ENCODE measurements at regions not wholly inside any gene's neighbourhood (a gene's known extent, or its start where the extent isn't known, plus 50 kb on each side); places are given as distances from the start of the nearest gene placed in this dataset.

DNA sequence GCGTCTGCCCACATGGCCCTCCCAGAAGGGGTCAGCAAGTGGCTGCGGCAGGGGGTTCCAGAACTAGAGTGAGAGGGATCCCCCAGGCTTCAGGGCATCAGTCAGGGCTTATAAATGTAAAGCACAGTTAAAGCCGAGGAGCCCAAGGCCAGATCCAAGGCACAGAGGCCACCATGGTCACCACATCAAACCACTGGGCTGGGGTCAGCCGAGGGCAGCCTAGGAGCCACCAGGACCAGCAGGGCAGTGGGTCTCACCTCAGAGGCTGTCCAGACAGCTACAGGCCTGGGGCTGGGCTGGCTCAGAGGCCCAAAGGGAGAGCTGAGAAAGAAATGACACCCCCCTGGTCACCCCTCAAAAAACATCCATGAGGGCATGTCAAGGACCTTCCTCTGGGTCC is 188.5 kb downstream of the INHBB start:
- Histone ChIP-seq H3K9ac (ENCODE audit: low read length) (no peak overlapping the region), H3K9me3 (replicated peaks; ENCODE audit: insufficient read depth, low read length) (no peaks in the 10 kb centered on the region), H4K20me1 (ENCODE audit: insufficient read depth, low read length) (no peaks in the 10 kb centered on the region), H3K9me2 (replicated peaks; ENCODE audit: insufficient read depth, low read length) (no peaks in the 10 kb centered on the region), H3F3A (ENCODE audit: insufficient read depth, low read length) (no peaks in the 10 kb centered on the region), H3K4me3 (ENCODE audit: low read length) (no peak overlapping the region), H3K79me2 (ENCODE audit: low read length) (no peaks in the 10 kb centered on the region), H3K27ac (ENCODE audit: low read length) (no peak overlapping the region), H3K4me2 (ENCODE audit: low read depth, low read length) (no peak overlapping the region), H3K36me3 (replicated peaks; ENCODE audit: insufficient read depth, low read length) (no peaks in the 10 kb centered on the region), H3K27me3 (replicated peaks; ENCODE audit: insufficient read depth, low read length) (peaks cover 14% of the 10 kb centered on the region; the same call in 1 of the 2 replicates), H3K4me1 (ENCODE audit: low read length) (no peaks in the 10 kb centered on the region), H2AFZ (ENCODE audit: low read length) (no peak overlapping the region)
- DNase-seq: no peak
- TF ChIP-seq EZH2phosphoT487 (IDR thresholded peaks at IDR 0.05; ENCODE audit: low read length): no peak

DNA sequence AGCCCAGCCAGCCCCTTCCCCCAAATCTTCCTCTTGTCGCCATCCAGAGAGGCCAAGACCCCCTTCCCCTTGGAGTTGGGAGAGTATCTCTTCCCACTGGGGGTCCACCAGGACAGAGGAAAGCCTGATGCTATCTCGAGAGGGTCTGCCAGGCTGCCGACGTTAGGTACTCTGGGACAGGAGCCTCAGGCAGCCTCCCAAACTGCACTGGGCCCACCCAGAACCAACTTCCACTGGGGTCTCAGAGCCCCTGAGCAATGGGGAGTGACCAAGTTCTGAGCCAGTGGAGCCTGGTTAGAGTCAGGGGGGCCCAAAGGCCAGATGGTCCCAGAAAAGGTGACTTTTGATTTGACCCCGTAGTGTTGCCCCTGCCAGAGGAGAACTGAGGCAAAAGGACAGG is 189.1 kb downstream of the INHBB start:
- Histone ChIP-seq H3K4me1 (ENCODE audit: low read length) (no peaks in the 10 kb centered on the region), H3K4me3 (ENCODE audit: low read length) (no peak overlapping the region)

DNA sequence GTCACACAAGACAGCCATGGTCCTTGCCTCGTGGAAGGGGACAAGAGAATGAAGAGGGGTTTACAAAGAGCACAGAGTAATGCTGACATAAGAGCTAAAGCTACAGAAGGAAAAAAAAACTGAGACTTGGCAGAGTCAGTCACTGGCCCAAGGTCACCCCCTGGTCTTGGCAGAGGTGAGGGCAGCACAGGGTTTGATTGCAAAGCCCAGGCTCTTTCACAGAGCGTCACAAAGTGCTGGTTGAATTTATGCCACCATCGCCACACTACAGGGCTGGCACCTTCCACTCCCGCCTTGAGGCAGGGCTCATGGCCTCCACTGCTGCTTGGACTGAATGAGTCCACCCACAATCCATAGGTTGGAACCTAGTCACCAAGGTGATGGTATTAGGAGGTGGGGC is 190.2 kb downstream of the INHBB start:
- H3K27ac ChIP-seq (ENCODE audit: low read length): no peak overlapping the region
- no peak for DNase-seq
- no peak overlapping the region for H3K4me3 ChIP-seq (ENCODE audit: low read length)
- no peak overlapping the region for H3K9ac ChIP-seq (ENCODE audit: low read length)
- H3K36me3 ChIP-seq (replicated peaks; ENCODE audit: insufficient read depth, low read length): no peaks in the 10 kb centered on the region
- H3K27me3 ChIP-seq (replicated peaks; ENCODE audit: insufficient read depth, low read length): peaks cover 15% of the 10 kb centered on the region; the same call in 1 of the 2 replicates
- H4K20me1 ChIP-seq (ENCODE audit: insufficient read depth, low read length): no peaks in the 10 kb centered on the region
- H3F3A ChIP-seq (ENCODE audit: insufficient read depth, low read length): no peaks in the 10 kb centered on the region
- H2AFZ ChIP-seq (ENCODE audit: low read length): no peak overlapping the region
- H3K9me3 ChIP-seq (replicated peaks; ENCODE audit: insufficient read depth, low read length): no peaks in the 10 kb centered on the region
- H3K9me2 ChIP-seq (replicated peaks; ENCODE audit: insufficient read depth, low read length): no peaks in the 10 kb centered on the region
- no peak overlapping the region for H3K4me2 ChIP-seq (ENCODE audit: low read depth, low read length)
- TF ChIP-seq EZH2phosphoT487 (IDR thresholded peaks at IDR 0.05; ENCODE audit: low read length) (no peak), EZH2 (optimal IDR thresholded peaks at IDR 0.05; ENCODE audit: low read depth, low read length) (no peak)
- TF ChIP-seq, protein P1, sequence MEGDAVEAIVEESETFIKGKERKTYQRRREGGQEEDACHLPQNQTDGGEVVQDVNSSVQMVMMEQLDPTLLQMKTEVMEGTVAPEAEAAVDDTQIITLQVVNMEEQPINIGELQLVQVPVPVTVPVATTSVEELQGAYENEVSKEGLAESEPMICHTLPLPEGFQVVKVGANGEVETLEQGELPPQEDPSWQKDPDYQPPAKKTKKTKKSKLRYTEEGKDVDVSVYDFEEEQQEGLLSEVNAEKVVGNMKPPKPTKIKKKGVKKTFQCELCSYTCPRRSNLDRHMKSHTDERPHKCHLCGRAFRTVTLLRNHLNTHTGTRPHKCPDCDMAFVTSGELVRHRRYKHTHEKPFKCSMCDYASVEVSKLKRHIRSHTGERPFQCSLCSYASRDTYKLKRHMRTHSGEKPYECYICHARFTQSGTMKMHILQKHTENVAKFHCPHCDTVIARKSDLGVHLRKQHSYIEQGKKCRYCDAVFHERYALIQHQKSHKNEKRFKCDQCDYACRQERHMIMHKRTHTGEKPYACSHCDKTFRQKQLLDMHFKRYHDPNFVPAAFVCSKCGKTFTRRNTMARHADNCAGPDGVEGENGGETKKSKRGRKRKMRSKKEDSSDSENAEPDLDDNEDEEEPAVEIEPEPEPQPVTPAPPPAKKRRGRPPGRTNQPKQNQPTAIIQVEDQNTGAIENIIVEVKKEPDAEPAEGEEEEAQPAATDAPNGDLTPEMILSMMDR (IDR thresholded peaks at IDR 0.05; ENCODE audit: low read length): no peak
- no peaks in the 10 kb centered on the region for H3K79me2 ChIP-seq (ENCODE audit: low read length)
- no peaks in the 10 kb centered on the region for H3K4me1 ChIP-seq (ENCODE audit: low read length)

More for the DNA sequence above, 189.1 kb downstream of the INHBB start:
- Histone ChIP-seq H3K27me3 (replicated peaks; ENCODE audit: insufficient read depth, low read length) (peaks cover 15% of the 10 kb centered on the region; the same call in 1 of the 2 replicates), H3K9me3 (replicated peaks; ENCODE audit: insufficient read depth, low read length) (no peaks in the 10 kb centered on the region), H3K79me2 (ENCODE audit: low read length) (no peaks in the 10 kb centered on the region), H2AFZ (ENCODE audit: low read length) (no peak overlapping the region), H4K20me1 (ENCODE audit: insufficient read depth, low read length) (no peaks in the 10 kb centered on the region), H3K4me2 (ENCODE audit: low read depth, low read length) (no peak overlapping the region), H3K36me3 (replicated peaks; ENCODE audit: insufficient read depth, low read length) (no peaks in the 10 kb centered on the region), H3K9ac (ENCODE audit: low read length) (no peak overlapping the region), H3K27ac (ENCODE audit: low read length) (no peak overlapping the region), H3F3A (ENCODE audit: insufficient read depth, low read length) (no peaks in the 10 kb centered on the region), H3K9me2 (replicated peaks; ENCODE audit: insufficient read depth, low read length) (no peaks in the 10 kb centered on the region)
- TF ChIP-seq EZH2phosphoT487 (IDR thresholded peaks at IDR 0.05; ENCODE audit: low read length) (no peak), EZH2 (optimal IDR thresholded peaks at IDR 0.05; ENCODE audit: low read depth, low read length) (no peak)
- no peak for DNase-seq

DNA sequence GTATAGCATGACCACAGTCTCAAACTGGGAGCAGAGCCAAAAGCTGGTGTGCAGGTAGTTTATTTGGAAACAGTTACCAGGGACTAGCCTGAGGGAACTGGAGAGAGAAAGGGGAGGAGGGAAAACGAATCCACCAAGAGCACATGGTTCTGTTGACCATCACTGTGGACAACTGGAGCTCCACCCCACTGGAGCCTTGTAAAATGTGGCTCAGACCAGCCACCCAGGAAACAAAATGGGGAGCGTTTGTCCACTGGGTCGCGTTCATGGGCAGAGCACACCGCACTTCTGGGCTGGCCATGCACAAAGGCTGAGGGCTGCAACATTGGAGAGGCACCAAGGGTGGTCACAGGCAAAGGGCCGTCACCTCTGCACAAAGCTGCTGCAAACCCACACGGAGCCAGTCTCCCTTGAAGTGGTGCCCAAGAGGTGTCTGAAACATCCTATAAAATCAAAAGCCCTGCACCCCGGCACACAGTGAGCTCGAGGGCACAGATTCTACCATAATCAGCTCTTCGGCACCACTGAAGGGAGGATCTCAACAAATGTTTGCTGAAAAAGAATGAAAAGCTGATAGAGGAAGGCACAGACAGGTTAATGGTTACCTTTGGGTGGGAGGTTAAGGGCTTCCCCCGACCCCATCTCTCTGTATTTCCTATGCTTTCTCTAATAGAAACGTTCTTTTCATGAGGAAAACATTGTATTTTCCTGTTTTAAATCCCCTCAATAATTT is 192.9 kb downstream of the INHBB start:
- Histone ChIP-seq H3K27ac (ENCODE audit: low read length) (no peak overlapping the region), H3K9me2 (replicated peaks; ENCODE audit: insufficient read depth, low read length) (no peaks in the 10 kb centered on the region), H3K4me3 (ENCODE audit: low read length) (no peak overlapping the region), H3K36me3 (replicated peaks; ENCODE audit: insufficient read depth, low read length) (no peaks in the 10 kb centered on the region), H3K4me2 (ENCODE audit: low read depth, low read length) (no peak overlapping the region), H3K27me3 (replicated peaks; ENCODE audit: insufficient read depth, low read length) (peaks cover 15% of the 10 kb centered on the region; the same call in 1 of the 2 replicates), H3K9ac (ENCODE audit: low read length) (no peak overlapping the region), H4K20me1 (ENCODE audit: insufficient read depth, low read length) (no peaks in the 10 kb centered on the region), H3K79me2 (ENCODE audit: low read length) (no peaks in the 10 kb centered on the region), H3F3A (ENCODE audit: insufficient read depth, low read length) (no peaks in the 10 kb centered on the region), H3K9me3 (replicated peaks; ENCODE audit: insufficient read depth, low read length) (no peaks in the 10 kb centered on the region), H3K4me1 (ENCODE audit: low read length) (no peaks in the 10 kb centered on the region), H2AFZ (ENCODE audit: low read length) (no peak overlapping the region)
- TF ChIP-seq EZH2phosphoT487 (IDR thresholded peaks at IDR 0.05; ENCODE audit: low read length) (no peak), EZH2 (optimal IDR thresholded peaks at IDR 0.05; ENCODE audit: low read depth, low read length) (no peak)
- TF ChIP-seq, protein P1 (IDR thresholded peaks at IDR 0.05; ENCODE audit: low read length): no peak
- DNase-seq: no peak

All from MM.1S (cell line).